Gastrocnemius medialis (tissue), 4 donors: ENCODE measurements at regions not wholly inside any gene's neighbourhood (a gene's known extent, or its start where the extent isn't known, plus 50 kb on each side); places are given as distances from the start of the nearest gene placed in this dataset.

ENCODE experiments used
- POLR2A ChIP-seq, 2 donors: fragments of 450-650 bp; IDR thresholded peaks; one replicate each; pipeline ENCODE4 v1.6.1; 2017; ENCODE audit warnings: antibody characterized with exemption in 2 of 2, mild to moderate bottlenecking in 2 of 2, moderate library complexity in 2 of 2
- TF ChIP-seq, protein P1 (sequence below), 5 experiments: fragments of 450-650 bp in 3 of 5; fragments of 200-600 bp in 2 of 5; sonication (generic) in 2 of 5; IDR thresholded peaks in 4 of 5; conservative IDR thresholded peaks in 1 of 5; 1 replicate in 4 of 5; 2 replicates in 1 of 5; pipeline ENCODE4 v1.5.1; 2016 to 2019; ENCODE audit warnings: antibody characterized with exemption in 5 of 5, mild to moderate bottlenecking in 3 of 5, moderate library complexity in 3 of 5

DNA sequence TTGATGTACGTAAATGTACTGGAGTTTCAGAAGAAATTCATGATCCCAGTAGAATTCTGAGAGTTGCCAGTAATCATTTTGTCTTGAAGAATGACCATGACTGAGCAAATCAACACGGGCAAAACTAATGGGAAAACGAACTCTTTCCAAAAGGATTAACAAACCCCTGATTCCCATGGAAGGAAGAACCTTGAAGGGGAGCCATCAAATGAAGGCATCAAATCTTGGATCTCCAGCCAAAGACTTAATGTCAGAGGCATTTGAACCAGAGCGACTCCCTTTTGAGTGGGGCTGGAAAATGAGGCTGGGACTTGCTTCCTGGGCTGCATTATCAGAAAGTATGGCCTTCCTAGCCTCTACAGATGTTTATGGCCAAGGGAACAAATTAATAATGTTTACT is 364.4 kb upstream of the PRKCQ start:
- TF ChIP-seq POLR2A (IDR thresholded peaks at IDR 0.05): no peak
- TF ChIP-seq, protein P1, sequence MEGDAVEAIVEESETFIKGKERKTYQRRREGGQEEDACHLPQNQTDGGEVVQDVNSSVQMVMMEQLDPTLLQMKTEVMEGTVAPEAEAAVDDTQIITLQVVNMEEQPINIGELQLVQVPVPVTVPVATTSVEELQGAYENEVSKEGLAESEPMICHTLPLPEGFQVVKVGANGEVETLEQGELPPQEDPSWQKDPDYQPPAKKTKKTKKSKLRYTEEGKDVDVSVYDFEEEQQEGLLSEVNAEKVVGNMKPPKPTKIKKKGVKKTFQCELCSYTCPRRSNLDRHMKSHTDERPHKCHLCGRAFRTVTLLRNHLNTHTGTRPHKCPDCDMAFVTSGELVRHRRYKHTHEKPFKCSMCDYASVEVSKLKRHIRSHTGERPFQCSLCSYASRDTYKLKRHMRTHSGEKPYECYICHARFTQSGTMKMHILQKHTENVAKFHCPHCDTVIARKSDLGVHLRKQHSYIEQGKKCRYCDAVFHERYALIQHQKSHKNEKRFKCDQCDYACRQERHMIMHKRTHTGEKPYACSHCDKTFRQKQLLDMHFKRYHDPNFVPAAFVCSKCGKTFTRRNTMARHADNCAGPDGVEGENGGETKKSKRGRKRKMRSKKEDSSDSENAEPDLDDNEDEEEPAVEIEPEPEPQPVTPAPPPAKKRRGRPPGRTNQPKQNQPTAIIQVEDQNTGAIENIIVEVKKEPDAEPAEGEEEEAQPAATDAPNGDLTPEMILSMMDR (IDR thresholded peaks at IDR 0.05 in 4 of 5, conservative IDR thresholded peaks at IDR 0.05 in 1 of 5): no peak
